ENCODE measurements at regions not wholly inside any gene's neighbourhood (a gene's known extent, or its start where the extent isn't known, plus 50 kb on each side); places are given as distances from the start of the nearest gene placed in this dataset.

DNA sequence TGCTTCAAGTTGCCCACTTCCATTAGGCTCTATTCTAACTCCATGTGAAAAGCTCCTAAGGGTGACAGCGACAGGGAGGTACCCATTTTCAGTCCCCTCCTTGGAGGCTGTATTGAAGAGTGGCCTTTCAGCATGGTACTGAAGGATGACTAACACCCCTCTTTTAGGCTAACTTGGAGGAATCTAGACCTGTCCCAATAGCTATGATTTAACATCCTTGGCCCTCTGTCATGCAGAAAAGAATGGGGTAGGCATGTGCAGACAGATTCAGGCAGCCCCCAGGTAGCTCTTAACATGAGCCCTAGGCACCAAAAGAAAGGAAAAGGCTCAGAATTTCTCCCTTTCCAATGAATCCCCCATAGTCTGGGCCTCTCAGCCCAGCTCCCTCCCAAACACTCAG, 89.3 kb upstream of the AMOTL1 start:
- Histone ChIP-seq H3K9me1 (ENCODE audit: control insufficient read depth, insufficient read depth, low read length) (no peaks in the 10 kb centered on the region), H3K36me3 (ENCODE audit: control insufficient read depth, insufficient read depth, low read length) (no peaks in the 10 kb centered on the region), H3K4me3 (no peak overlapping the region), H3K79me2 (ENCODE audit: control insufficient read depth, insufficient read depth, low read length) (no peaks in the 10 kb centered on the region), H3K4me1 (replicated peaks in 1 of 2; ENCODE audit: control insufficient read depth in 2 of 2, insufficient read depth in 2 of 2, low read length in 2 of 2) (peaks cover 0 to 45% of the 10 kb centered on the region in 2 experiments; a peak in 4 of 5 replicates), H3K9ac (ENCODE audit: insufficient read depth in 1 of 2, low read depth in 2 of 2, low read length in 2 of 2) (no peak overlapping the region), H4K20me1 (replicated peaks; ENCODE audit: control insufficient read depth, insufficient read depth, low read length) (no peaks in the 10 kb centered on the region), H3K27me3 (ENCODE audit: control insufficient read depth in 2 of 2, insufficient read depth in 2 of 2, low read length in 2 of 2) (no peaks in the 10 kb centered on the region), H3K9me3 (replicated peaks; ENCODE audit: control insufficient read depth, insufficient read depth, low read depth, low read length) (no peaks in the 10 kb centered on the region), H3K4me2 (ENCODE audit: insufficient read depth, low read length) (no peak overlapping the region), H2AFZ (ENCODE audit: low read depth, low read length) (no peak overlapping the region; the same call in 1 of the 2 replicates), H3K27ac (ENCODE audit: extremely low read depth, low read depth, low read length) (no peak overlapping the region)
- ChIA-PET CTCF (ENCODE audit: low intra/inter-chr PET ratio) (no interaction called here), POLR2A (interaction anchor here (0.7 kb wide), 1 partner anchor 20 kb away, joined by 3 read pairs; no protein-coding TSS in a partner anchor)
- FAIRE-seq (no peak), ATAC-seq (peak; percentile 20), DNase-seq (ENCODE audit: extremely low read depth in 1 of 4, low spot score in 3 of 4) (no peak)
- intact Hi-C loops (cut with micrococcal nuclease) = no loop called here
- TF ChIP-seq RBFOX2 (IDR thresholded peaks at IDR 0.05; ENCODE audit: low read depth, low read length) = no peak
- WGBS (ENCODE audit: insufficient coverage, low coverage, missing lambda C conversion rate) = 50% methylated on average over 1 of the region's 1 CpG
- no TSS peak for BruUV-seq (replicated peaks)
- in situ Hi-C loops (cut with MboI) = no loop called here

DNA sequence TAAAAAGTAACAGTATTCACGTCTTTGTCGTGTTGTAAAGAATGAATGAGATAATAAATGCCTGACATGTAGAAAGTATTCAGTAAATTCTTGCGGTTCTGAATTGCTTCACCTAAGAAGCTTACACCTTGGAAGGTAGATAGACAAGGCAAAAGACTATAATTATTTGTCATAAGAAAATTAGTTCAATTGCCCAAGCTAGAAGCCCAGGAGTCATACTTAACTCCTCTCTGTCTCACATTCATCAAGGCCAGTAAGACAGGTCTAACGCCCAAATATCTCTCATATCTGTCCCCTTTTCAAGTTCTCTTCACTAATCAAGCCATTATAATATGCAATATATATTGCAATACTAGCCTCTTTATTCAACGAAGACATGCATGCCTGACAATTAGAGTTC, 87.7 kb upstream of the AMOTL1 start:
- Histone ChIP-seq H2AFZ (ENCODE audit: low read depth, low read length) (peak overlapping the region; percentile 51; the same call in 1 of the 2 replicates), H3K27ac (ENCODE audit: extremely low read depth, low read depth, low read length) (no peak overlapping the region), H3K36me3 (ENCODE audit: control insufficient read depth, insufficient read depth, low read length) (no peaks in the 10 kb centered on the region), H3K4me3 (no peak overlapping the region), H3K9me1 (ENCODE audit: control insufficient read depth, insufficient read depth, low read length) (no peaks in the 10 kb centered on the region), H3K4me2 (ENCODE audit: insufficient read depth, low read length) (no peak overlapping the region), H3K79me2 (ENCODE audit: control insufficient read depth, insufficient read depth, low read length) (no peaks in the 10 kb centered on the region), H3K27me3 (ENCODE audit: control insufficient read depth in 2 of 2, insufficient read depth in 2 of 2, low read length in 2 of 2) (no peaks in the 10 kb centered on the region), H3K9me3 (replicated peaks; ENCODE audit: control insufficient read depth, insufficient read depth, low read depth, low read length) (no peaks in the 10 kb centered on the region), H3K9ac (ENCODE audit: insufficient read depth in 1 of 2, low read depth in 2 of 2, low read length in 2 of 2) (no peak overlapping the region), H3K4me1 (replicated peaks in 1 of 2; ENCODE audit: control insufficient read depth in 2 of 2, insufficient read depth in 2 of 2, low read length in 2 of 2) (peaks cover 0 to 45% of the 10 kb centered on the region in 2 experiments; a peak in 4 of 5 replicates), H4K20me1 (replicated peaks; ENCODE audit: control insufficient read depth, insufficient read depth, low read length) (no peaks in the 10 kb centered on the region)
- ChIA-PET POLR2A (interaction anchor here (1.0 kb wide), 2 partner anchors 12 to 62 kb away, joined by 3 read pairs; no protein-coding TSS in a partner anchor), CTCF (ENCODE audit: low intra/inter-chr PET ratio) (no interaction called here)
- 24% methylated on average over 5 of the region's 5 CpGs for WGBS (ENCODE audit: insufficient coverage, low coverage, missing lambda C conversion rate)
- intact Hi-C loops (cut with micrococcal nuclease) (no loop called here), in situ Hi-C loops (cut with MboI) (no loop called here)
- BruUV-seq (replicated peaks) = no TSS peak
- FAIRE-seq (no peak), ATAC-seq (no peak), DNase-seq (ENCODE audit: extremely low read depth in 1 of 4, low spot score in 3 of 4) (no peak)
- TF ChIP-seq FOXA3 (CRISPR knock-in tag; conservative IDR thresholded peaks at IDR 0.05 in 1 of 2, IDR thresholded peaks at IDR 0.05 in 1 of 2) (no peak), ZNF197 (CRISPR knock-in tag; IDR thresholded peaks at IDR 0.05; ENCODE audit: low read depth) (no peak), DNMT1 (IDR thresholded peaks at IDR 0.05) (no peak), ZKSCAN3 (CRISPR knock-in tag; IDR thresholded peaks at IDR 0.05) (no peak), KLF10 (CRISPR knock-in tag; IDR thresholded peaks at IDR 0.05) (no peak), MYC (IDR thresholded peaks at IDR 0.05; ENCODE audit: low read depth, low read length) (no peak), MYC (CRISPR knock-in tag; IDR thresholded peaks at IDR 0.05; ENCODE audit: borderline replicate concordance, low read depth) (no peak), ETS1 (conservative IDR thresholded peaks at IDR 0.05; ENCODE audit: control insufficient read depth, low read depth, low read length) (no peak), ZNF24 (IDR thresholded peaks at IDR 0.05) (no peak), IRF1 (CRISPR knock-in tag; IDR thresholded peaks at IDR 0.05; ENCODE audit: borderline replicate concordance) (no peak), ZNF507 (tag; conservative IDR thresholded peaks at IDR 0.05) (no peak), POLR3A (IDR thresholded peaks at IDR 0.05; ENCODE audit: borderline replicate concordance, extremely low read depth, insufficient read depth, insufficient read length) (no peak)
- TF ChIP-seq, protein P1, sequence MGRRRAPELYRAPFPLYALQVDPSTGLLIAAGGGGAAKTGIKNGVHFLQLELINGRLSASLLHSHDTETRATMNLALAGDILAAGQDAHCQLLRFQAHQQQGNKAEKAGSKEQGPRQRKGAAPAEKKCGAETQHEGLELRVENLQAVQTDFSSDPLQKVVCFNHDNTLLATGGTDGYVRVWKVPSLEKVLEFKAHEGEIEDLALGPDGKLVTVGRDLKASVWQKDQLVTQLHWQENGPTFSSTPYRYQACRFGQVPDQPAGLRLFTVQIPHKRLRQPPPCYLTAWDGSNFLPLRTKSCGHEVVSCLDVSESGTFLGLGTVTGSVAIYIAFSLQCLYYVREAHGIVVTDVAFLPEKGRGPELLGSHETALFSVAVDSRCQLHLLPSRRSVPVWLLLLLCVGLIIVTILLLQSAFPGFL (CRISPR knock-in tag; IDR thresholded peaks at IDR 0.05) = no peak

Measured in K562 (cell line).